HL-60 (cell line): ENCODE measurements at regions not wholly inside any gene's neighbourhood (a gene's known extent, or its start where the extent isn't known, plus 50 kb on each side); places are given as distances from the start of the nearest gene placed in this dataset.

ENCODE experiments used
- CTCF ChIP-seq: IDR thresholded peaks from one replicate; pipeline ENCODE4 v1.5.1; 2011; ENCODE audit warnings: low read length, control low read depth, inconsistent platforms; ENCODE audit not compliant: insufficient read depth
- GABPA ChIP-seq: IDR thresholded peaks from 2 replicates; pipeline ENCODE4 v1.6.1; 2012; ENCODE audit warnings: low read depth
- POLR2AphosphoS5 ChIP-seq: IDR thresholded peaks from 2 replicates; pipeline ENCODE4 v1.6.1; 2012; ENCODE audit warnings: low read depth
- REST ChIP-seq: IDR thresholded peaks from 2 replicates; pipeline ENCODE4 v1.6.1; 2012; ENCODE audit warnings: low read depth; ENCODE audit not compliant: insufficient replicate concordance
- SPI1 ChIP-seq: IDR thresholded peaks from 2 replicates; pipeline ENCODE4 v1.6.1; 2012; ENCODE audit warnings: low read depth, mild to moderate bottlenecking, borderline replicate concordance

- no peak for TF ChIP-seq POLR2AphosphoS5
- no peak for TF ChIP-seq CTCF
- no peak for TF ChIP-seq REST
- no peak for TF ChIP-seq GABPA
- TF ChIP-seq SPI1: no peak
These were observed 182.4 kb downstream of the SKIDA1 start for GRCh38 chr10:21343087-21343486.
